Keratinocyte (primary cell): ENCODE measurements at regions not wholly inside any gene's neighbourhood (a gene's known extent, or its start where the extent isn't known, plus 50 kb on each side); places are given as distances from the start of the nearest gene placed in this dataset.

Experiments used
- DNase-seq: peaks from one replicate; pipeline ENCODE4 v3.0.0-alpha.2; 2011; ENCODE audit warnings: low read depth, missing footprints, low spot score
- FAIRE-seq: peaks from 2 replicates; lab custom pipeline; 2011; peaks lifted over from hg19 to GRCh38; lab: Jason Lieb, UNC
- H2AFZ ChIP-seq: 2 replicates; pipeline ENCODE4 v1.6.0; 2012; ENCODE audit warnings: low read length, control low read depth, inconsistent platforms; ENCODE audit not compliant: control insufficient read depth
- H3K27ac ChIP-seq: 2 replicates; pipeline ENCODE4 v1.5.1; 2011; ENCODE audit warnings: low read length; ENCODE audit not compliant: control insufficient read depth, insufficient read depth
- H3K27me3 ChIP-seq: 3 replicates; pipeline ENCODE4 v1.6.0; 2011; ENCODE audit warnings: low read length; ENCODE audit not compliant: control insufficient read depth, insufficient read depth; ENCODE audit errors: extremely low read depth
- H3K36me3 ChIP-seq, 2 experiments: 2 replicates in 1 of 2; 3 replicates in 1 of 2; pipeline ENCODE4 v1.5.1; 2011; ENCODE audit warnings: low read length in 2 of 2, mild to moderate bottlenecking in 1 of 2; ENCODE audit not compliant: control insufficient read depth in 2 of 2, insufficient read depth in 2 of 2; ENCODE audit errors: extremely low read depth in 1 of 2
- H3K4me1 ChIP-seq: 3 replicates; pipeline ENCODE4 v1.5.1; 2011; ENCODE audit warnings: low read length; ENCODE audit not compliant: control insufficient read depth, insufficient read depth; ENCODE audit errors: extremely low read depth
- H3K4me2 ChIP-seq: 3 replicates; pipeline ENCODE4 v1.6.0; 2011; ENCODE audit warnings: low read depth, low read length; ENCODE audit not compliant: control insufficient read depth, insufficient read depth; ENCODE audit errors: extremely low read depth
- H3K4me3 ChIP-seq, 3 experiments: fragments of 200-600 bp in 1 of 3; sonication (generic) in 1 of 3; 2 replicates in 2 of 3; 3 replicates in 1 of 3; pipeline ENCODE4 v1.5.1; 2011 to 2016; ENCODE audit warnings: low read length in 3 of 3, mild to moderate bottlenecking in 3 of 3, control low read depth in 2 of 3, inconsistent platforms in 1 of 3, low read depth in 1 of 3, mixed read lengths in 1 of 3, mixed run types in 1 of 3, moderate library complexity in 1 of 3; ENCODE audit not compliant: control insufficient read depth in 2 of 3, insufficient read depth in 2 of 3; ENCODE audit errors: extremely low read depth in 1 of 3
- H3K79me2 ChIP-seq: 2 replicates; pipeline ENCODE4 v1.6.0; 2012; ENCODE audit warnings: low read length; ENCODE audit not compliant: control insufficient read depth, insufficient read depth
- H3K9ac ChIP-seq: 3 replicates; pipeline ENCODE4 v1.6.0; 2011; ENCODE audit warnings: low read length; ENCODE audit not compliant: control insufficient read depth, insufficient read depth; ENCODE audit errors: extremely low read depth
- H3K9me1 ChIP-seq: 3 replicates; pipeline ENCODE4 v1.6.0; 2011; ENCODE audit warnings: low read length; ENCODE audit not compliant: control insufficient read depth, insufficient read depth; ENCODE audit errors: extremely low read depth
- H3K9me3 ChIP-seq: 2 replicates; pipeline ENCODE4 v1.5.1; 2012; ENCODE audit warnings: low read depth, low read length; ENCODE audit not compliant: control insufficient read depth
- H4K20me1 ChIP-seq: 3 replicates; pipeline ENCODE4 v1.6.0; 2011; ENCODE audit warnings: low read length; ENCODE audit not compliant: control insufficient read depth, insufficient read depth; ENCODE audit errors: extremely low read depth
- EZH2 ChIP-seq: IDR thresholded peaks from one replicate; pipeline ENCODE4 v1.6.1; 2012; ENCODE audit warnings: inconsistent platforms, mild to moderate bottlenecking, low read length, moderate library complexity
- dilution Hi-C: fragments of 300-500 bp; cut with MboI; formaldehyde crosslinking; loops from one replicate; pipeline ENCODE4 v1.7.0; 2020; ENCODE audit warnings: low sequenced_read_pairs; ENCODE audit not compliant: extremely low pct_ligation_motif_present
- TF ChIP-seq, protein P1 (sequence below), 3 experiments: IDR thresholded peaks in 1 of 3; conservative IDR thresholded peaks in 1 of 3; optimal IDR thresholded peaks in 1 of 3; 2 replicates in 2 of 3; 3 replicates in 1 of 3; pipeline versions ENCODE3 to v1.5.1; 2011; ENCODE audit warnings: low read length in 3 of 3, mild to moderate bottlenecking in 3 of 3, moderate library complexity in 2 of 3, control low read depth in 1 of 3, inconsistent platforms in 1 of 3; ENCODE audit not compliant: insufficient read depth in 2 of 3; ENCODE audit errors: extremely low read depth in 1 of 3

DNA sequence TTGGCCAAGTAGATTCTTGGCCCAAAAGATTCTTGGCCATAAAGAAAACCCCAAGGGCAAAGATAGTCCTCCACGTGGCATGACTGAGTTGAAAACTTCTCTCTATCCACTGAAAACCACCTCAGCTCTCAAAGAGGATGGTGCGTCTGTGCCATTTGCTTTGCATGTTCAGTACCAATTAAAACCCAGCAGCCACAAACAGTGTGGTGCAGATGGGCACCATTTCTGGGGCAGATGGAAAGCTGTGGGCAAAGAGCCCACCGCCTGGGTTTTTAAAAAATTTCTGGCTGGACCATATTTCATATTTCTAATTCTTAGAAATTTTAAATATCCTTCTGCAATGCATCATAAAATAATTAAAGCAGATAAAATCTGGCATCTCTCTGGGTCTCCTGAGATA is 84.5 kb upstream of the PUM3 start:
- Histone ChIP-seq H3K4me2 (no peak overlapping the region), H3K4me1 (no peaks in the 10 kb centered on the region), H3K27ac (no peak overlapping the region), H3K36me3 (no peaks in the 10 kb centered on the region), H4K20me1 (no peaks in the 10 kb centered on the region), H3K27me3 (no peaks in the 10 kb centered on the region), H3K9me1 (no peaks in the 10 kb centered on the region), H3K79me2 (no peaks in the 10 kb centered on the region), H3K9ac (no peak overlapping the region), H2AFZ (no peak overlapping the region), H3K9me3 (no peaks in the 10 kb centered on the region), H3K4me3 (no peak overlapping the region)
- FAIRE-seq = no peak
- DNase-seq = no peak
- TF ChIP-seq, protein P1, sequence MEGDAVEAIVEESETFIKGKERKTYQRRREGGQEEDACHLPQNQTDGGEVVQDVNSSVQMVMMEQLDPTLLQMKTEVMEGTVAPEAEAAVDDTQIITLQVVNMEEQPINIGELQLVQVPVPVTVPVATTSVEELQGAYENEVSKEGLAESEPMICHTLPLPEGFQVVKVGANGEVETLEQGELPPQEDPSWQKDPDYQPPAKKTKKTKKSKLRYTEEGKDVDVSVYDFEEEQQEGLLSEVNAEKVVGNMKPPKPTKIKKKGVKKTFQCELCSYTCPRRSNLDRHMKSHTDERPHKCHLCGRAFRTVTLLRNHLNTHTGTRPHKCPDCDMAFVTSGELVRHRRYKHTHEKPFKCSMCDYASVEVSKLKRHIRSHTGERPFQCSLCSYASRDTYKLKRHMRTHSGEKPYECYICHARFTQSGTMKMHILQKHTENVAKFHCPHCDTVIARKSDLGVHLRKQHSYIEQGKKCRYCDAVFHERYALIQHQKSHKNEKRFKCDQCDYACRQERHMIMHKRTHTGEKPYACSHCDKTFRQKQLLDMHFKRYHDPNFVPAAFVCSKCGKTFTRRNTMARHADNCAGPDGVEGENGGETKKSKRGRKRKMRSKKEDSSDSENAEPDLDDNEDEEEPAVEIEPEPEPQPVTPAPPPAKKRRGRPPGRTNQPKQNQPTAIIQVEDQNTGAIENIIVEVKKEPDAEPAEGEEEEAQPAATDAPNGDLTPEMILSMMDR (optimal IDR thresholded peaks at IDR 0.05 in 1 of 3, IDR thresholded peaks at IDR 0.05 in 1 of 3, conservative IDR thresholded peaks at IDR 0.05 in 1 of 3; ENCODE audit: extremely low read depth in 1 of 3, insufficient read depth in 2 of 3, low read length in 3 of 3) = no peak
- no peak for TF ChIP-seq EZH2
- dilution Hi-C loops = no loop called here

- Histone ChIP-seq H3K4me3 (no peak overlapping the region), H3K9me1 (no peaks in the 10 kb centered on the region), H3K9me3 (no peaks in the 10 kb centered on the region), H2AFZ (no peak overlapping the region), H3K4me2 (no peak overlapping the region), H3K36me3 (no peaks in the 10 kb centered on the region), H3K4me1 (no peaks in the 10 kb centered on the region), H3K27me3 (no peaks in the 10 kb centered on the region), H4K20me1 (no peaks in the 10 kb centered on the region), H3K27ac (no peak overlapping the region), H3K79me2 (no peaks in the 10 kb centered on the region), H3K9ac (no peak overlapping the region)
- TF ChIP-seq, protein P1 (optimal IDR thresholded peaks at IDR 0.05 in 1 of 3, IDR thresholded peaks at IDR 0.05 in 1 of 3, conservative IDR thresholded peaks at IDR 0.05 in 1 of 3; ENCODE audit: extremely low read depth in 1 of 3, insufficient read depth in 2 of 3, low read length in 3 of 3) = no peak
- no peak for TF ChIP-seq EZH2
- dilution Hi-C loops = no loop called here
- FAIRE-seq (no peak), DNase-seq (no peak)
Observed at GRCh38 chr9:2925016-2925415, 81.1 kb upstream of the PUM3 start.
